HEK293T (cell line): ENCODE measurements at regions not wholly inside any gene's neighbourhood (a gene's known extent, or its start where the extent isn't known, plus 50 kb on each side); places are given as distances from the start of the nearest gene placed in this dataset.

Experiments used
- ARNT ChIP-seq: fragments of 450-650 bp; IDR thresholded peaks from 2 replicates; pipeline ENCODE4 v1.6.1; 2017; ENCODE audit warnings: mild to moderate bottlenecking
- FOXM1 ChIP-seq: fragments of 450-650 bp; IDR thresholded peaks from 2 replicates; pipeline ENCODE4 v1.6.1; 2017; ENCODE audit warnings: mild to moderate bottlenecking, borderline replicate concordance
- L3MBTL2 ChIP-seq: fragments of 450-650 bp; conservative IDR thresholded peaks from 2 replicates; pipeline ENCODE4 v1.6.1; 2016; ENCODE audit warnings: mild to moderate bottlenecking
- SUZ12 ChIP-seq: fragments of 450-650 bp; IDR thresholded peaks from 2 replicates; pipeline ENCODE4 v1.6.1; 2016; ENCODE audit warnings: mild to moderate bottlenecking

DNA sequence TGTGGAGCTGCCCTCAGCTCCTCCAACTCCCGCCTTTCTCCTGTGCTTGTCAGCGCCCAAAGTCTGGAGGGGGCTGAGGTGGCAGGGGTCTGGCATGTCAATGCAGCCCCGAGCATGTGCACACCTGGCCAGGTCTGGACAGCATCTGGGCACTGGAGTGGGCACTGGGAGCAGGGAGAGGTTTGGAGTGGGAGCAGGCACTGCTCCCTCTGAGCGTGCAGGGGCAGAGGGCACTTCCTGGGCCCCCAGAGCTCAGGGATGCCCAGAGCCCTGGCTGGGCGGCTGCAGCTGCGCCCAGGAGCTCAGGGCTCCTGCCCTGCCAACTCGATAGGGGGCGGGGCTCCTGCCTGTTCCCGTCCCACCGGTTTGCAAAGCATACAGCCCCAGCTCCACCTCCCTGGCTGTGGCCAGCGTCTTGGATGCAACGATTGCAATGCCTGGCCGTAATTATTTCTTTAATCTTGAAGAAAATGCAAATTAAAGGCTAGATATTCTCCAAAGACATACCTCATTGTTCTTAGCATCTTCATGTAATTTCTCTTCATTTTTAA lies 57.4 kb upstream of the LDAH start:
- TF ChIP-seq L3MBTL2, result no peak
- no peak for TF ChIP-seq FOXM1
- TF ChIP-seq ARNT, result no peak
- no peak for TF ChIP-seq SUZ12
